ENCODE measurements at regions not wholly inside any gene's neighbourhood (a gene's known extent, or its start where the extent isn't known, plus 50 kb on each side); places are given as distances from the start of the nearest gene placed in this dataset.
"Not testable (repeated sequence)": the region's sequence is repeated elsewhere in the genome, so short reads cannot be mapped to it uniquely, and the experiment has no call there.

- in situ Hi-C loops (cut with HindIII; ENCODE audit: low sequenced_read_pairs): no loop called here
- H3K4me3 ChIP-seq (ENCODE audit: low read depth, low read length): no peak overlapping the region
- no peak for DNase-seq (ENCODE audit: low read depth)
- no peak for TF ChIP-seq CTCF (IDR thresholded peaks at IDR 0.05; ENCODE audit: low read depth, low read length, missing control alignments)
These were observed 100.9 kb upstream of the C7orf33 start for GRCh38 chr7:148489678-148490077.

GRCh38 chr7:148492157-148492860 is 98.3 kb upstream of the C7orf33 start:
- in situ Hi-C loops (cut with HindIII; ENCODE audit: low sequenced_read_pairs): no loop called here
- no peak overlapping the region for H3K4me3 ChIP-seq (ENCODE audit: low read depth, low read length)
- TF ChIP-seq CTCF (IDR thresholded peaks at IDR 0.05; ENCODE audit: low read depth, low read length, missing control alignments): no peak
- no peak for DNase-seq (ENCODE audit: low read depth)

GRCh38 chr7:148495605-148496004 is 95.0 kb upstream of the C7orf33 start:
- TF ChIP-seq CTCF (IDR thresholded peaks at IDR 0.05; ENCODE audit: low read depth, low read length, missing control alignments): no peak
- no peak overlapping the region for H3K4me3 ChIP-seq (ENCODE audit: low read depth, low read length)
- in situ Hi-C loops (cut with HindIII; ENCODE audit: low sequenced_read_pairs): no loop called here

GRCh38 chr7:148500978-148501377 is 89.6 kb upstream of the C7orf33 start:
- in situ Hi-C loops (cut with HindIII; ENCODE audit: low sequenced_read_pairs): loop anchor here (10.0 kb wide), 1 partner anchor 464 kb away; no protein-coding TSS in a partner anchor
- H3K4me3 ChIP-seq (ENCODE audit: low read depth, low read length): no peak overlapping the region

More at GRCh38 chr7:148495605-148496004, 95.0 kb upstream of the C7orf33 start:
- no peak for DNase-seq (ENCODE audit: low read depth)

GRCh38 chr7:148503900-148504487 is 86.6 kb upstream of the C7orf33 start:
- no peak overlapping the region for H3K4me3 ChIP-seq (ENCODE audit: low read depth, low read length)
- peak; percentile 24 for DNase-seq (ENCODE audit: low read depth)
- peak; percentile 43 for TF ChIP-seq CTCF (IDR thresholded peaks at IDR 0.05; ENCODE audit: low read depth, low read length, missing control alignments)
- in situ Hi-C loops (cut with HindIII; ENCODE audit: low sequenced_read_pairs): loop anchor here (10.0 kb wide), 1 partner anchor 461 kb away; no protein-coding TSS in a partner anchor

More at GRCh38 chr7:148500978-148501377, 89.6 kb upstream of the C7orf33 start:
- DNase-seq (ENCODE audit: low read depth): no peak
- TF ChIP-seq CTCF (IDR thresholded peaks at IDR 0.05; ENCODE audit: low read depth, low read length, missing control alignments): no peak

GRCh38 chr7:148505645-148506375 is 84.8 kb upstream of the C7orf33 start:
- no peak for DNase-seq (ENCODE audit: low read depth)
- in situ Hi-C loops (cut with HindIII; ENCODE audit: low sequenced_read_pairs): loop anchor here (10.0 kb wide), 1 partner anchor 459 kb away; no protein-coding TSS in a partner anchor
- no peak overlapping the region for H3K4me3 ChIP-seq (ENCODE audit: low read depth, low read length)
- TF ChIP-seq CTCF (IDR thresholded peaks at IDR 0.05; ENCODE audit: low read depth, low read length, missing control alignments): no peak

DNA sequence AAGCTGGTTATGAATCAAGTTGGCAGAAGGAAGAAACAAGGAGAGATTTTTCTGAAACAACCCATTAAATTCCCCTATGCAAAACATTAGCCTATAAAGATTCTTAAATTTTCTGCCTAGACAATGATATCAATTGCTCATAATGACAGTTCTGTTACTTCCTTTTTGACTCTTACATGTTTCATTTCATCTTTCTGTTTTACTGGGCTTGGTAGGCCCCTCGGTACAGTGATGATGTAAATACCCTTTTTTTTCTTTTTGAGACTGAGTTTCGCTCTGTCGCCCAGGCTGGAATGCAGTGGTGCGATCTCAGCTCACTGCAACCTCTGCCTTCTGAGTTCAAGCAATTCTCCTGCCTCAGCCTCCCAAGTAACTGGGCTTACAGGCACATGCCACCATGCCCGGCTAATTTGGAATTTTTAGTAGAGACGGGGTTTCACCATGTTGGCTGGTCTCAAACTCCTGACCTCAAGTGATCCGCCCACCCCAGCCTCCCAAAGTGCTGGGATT is 83.4 kb upstream of the C7orf33 start:
- not testable (repeated sequence) for DNase-seq (ENCODE audit: low read depth); H3K4me3 ChIP-seq (ENCODE audit: low read depth, low read length)
- in situ Hi-C loops (cut with HindIII; ENCODE audit: low sequenced_read_pairs): loop anchor here (10.0 kb wide), 1 partner anchor 458 kb away; no protein-coding TSS in a partner anchor
